ENCODE measurements at regions not wholly inside any gene's neighbourhood (a gene's known extent, or its start where the extent isn't known, plus 50 kb on each side); places are given as distances from the start of the nearest gene placed in this dataset.

DNA sequence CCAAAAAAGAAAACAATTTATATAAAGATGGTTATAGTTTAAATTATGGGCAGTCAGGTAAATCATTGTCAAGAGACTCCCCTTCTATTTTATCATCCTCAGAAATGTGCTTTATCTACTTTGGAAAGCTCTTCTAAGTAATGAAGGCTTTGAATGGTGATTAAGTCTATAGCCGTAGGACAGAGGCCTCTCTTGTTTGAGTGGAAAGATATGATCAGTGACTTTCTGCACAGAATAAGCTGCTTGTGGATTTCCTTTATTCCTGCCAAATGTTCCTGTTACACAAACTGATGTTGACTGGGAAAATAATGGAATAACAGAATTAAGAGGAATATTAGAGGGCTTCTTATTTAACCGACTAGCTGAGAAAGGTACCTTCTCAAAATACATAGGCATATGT is 174.6 kb upstream of the IVNS1ABP start:
- Histone ChIP-seq H3K27ac (ENCODE audit: extremely low read length, insufficient read depth, low read length) (no peak overlapping the region), H3K4me3 (replicated peaks in 1 of 3; ENCODE audit: insufficient read depth in 1 of 3, low read depth in 2 of 3, low read length in 3 of 3) (no peak overlapping the region), H2AFZ (ENCODE audit: low read length) (no peak overlapping the region), H3K9ac (ENCODE audit: insufficient read depth, low read depth, low read length) (no peak overlapping the region), H3K4me2 (ENCODE audit: low read depth, low read length) (no peak overlapping the region), H3K36me3 (replicated peaks in 1 of 2; ENCODE audit: control insufficient read depth in 1 of 2, insufficient read depth in 2 of 2, low read length in 2 of 2) (no peaks in the 10 kb centered on the region), H3K9me3 (ENCODE audit: low read length) (no peaks in the 10 kb centered on the region), H3K4me1 (ENCODE audit: insufficient read depth, low read length) (no peaks in the 10 kb centered on the region), H3K27me3 (ENCODE audit: control insufficient read depth in 1 of 2, insufficient read depth in 2 of 2, low read length in 2 of 2) (peaks cover 2 to 4% of the 10 kb centered on the region in 2 experiments; a peak in 2 of 5 replicates), H4K20me1 (ENCODE audit: insufficient read depth, low read length) (no peaks in the 10 kb centered on the region), H3K79me2 (ENCODE audit: insufficient read depth, low read length) (no peaks in the 10 kb centered on the region)
- ATAC-seq (no peak), DNase-seq (ENCODE audit: low spot score) (no peak), FAIRE-seq (no peak)
- POLR2A ChIA-PET: no interaction called here
- WGBS (ENCODE audit: low lambda C conversion rate): 53% methylated on average over 2 of the region's 2 CpGs
- intact Hi-C loops (cut with micrococcal nuclease; ENCODE audit: unreplicated experiment) (no loop called here), in situ Hi-C loops (cut with HindIII; ENCODE audit: extremely low pct_ligation_motif_present, low pct_unique_long_range_greater_than_20kb) (no loop called here)
- TF ChIP-seq ZNF615 (CRISPR knock-in tag; IDR thresholded peaks at IDR 0.05; ENCODE audit: borderline replicate concordance) (no peak), ZNF34 (CRISPR knock-in tag; IDR thresholded peaks at IDR 0.05; ENCODE audit: borderline replicate concordance) (no peak), ZNF850 (CRISPR knock-in tag; conservative IDR thresholded peaks at IDR 0.05) (no peak), TAF1 (CRISPR knock-in tag; IDR thresholded peaks at IDR 0.05) (no peak), ZNF484 (CRISPR knock-in tag; IDR thresholded peaks at IDR 0.05; ENCODE audit: borderline replicate concordance, low read depth) (no peak), ZFAT (CRISPR knock-in tag; conservative IDR thresholded peaks at IDR 0.05) (no peak), SIN3B (IDR thresholded peaks at IDR 0.05; ENCODE audit: low read length) (no peak), SNRNP70 (IDR thresholded peaks at IDR 0.05; ENCODE audit: low read depth, low read length) (no peak)
- TF ChIP-seq, protein P1, sequence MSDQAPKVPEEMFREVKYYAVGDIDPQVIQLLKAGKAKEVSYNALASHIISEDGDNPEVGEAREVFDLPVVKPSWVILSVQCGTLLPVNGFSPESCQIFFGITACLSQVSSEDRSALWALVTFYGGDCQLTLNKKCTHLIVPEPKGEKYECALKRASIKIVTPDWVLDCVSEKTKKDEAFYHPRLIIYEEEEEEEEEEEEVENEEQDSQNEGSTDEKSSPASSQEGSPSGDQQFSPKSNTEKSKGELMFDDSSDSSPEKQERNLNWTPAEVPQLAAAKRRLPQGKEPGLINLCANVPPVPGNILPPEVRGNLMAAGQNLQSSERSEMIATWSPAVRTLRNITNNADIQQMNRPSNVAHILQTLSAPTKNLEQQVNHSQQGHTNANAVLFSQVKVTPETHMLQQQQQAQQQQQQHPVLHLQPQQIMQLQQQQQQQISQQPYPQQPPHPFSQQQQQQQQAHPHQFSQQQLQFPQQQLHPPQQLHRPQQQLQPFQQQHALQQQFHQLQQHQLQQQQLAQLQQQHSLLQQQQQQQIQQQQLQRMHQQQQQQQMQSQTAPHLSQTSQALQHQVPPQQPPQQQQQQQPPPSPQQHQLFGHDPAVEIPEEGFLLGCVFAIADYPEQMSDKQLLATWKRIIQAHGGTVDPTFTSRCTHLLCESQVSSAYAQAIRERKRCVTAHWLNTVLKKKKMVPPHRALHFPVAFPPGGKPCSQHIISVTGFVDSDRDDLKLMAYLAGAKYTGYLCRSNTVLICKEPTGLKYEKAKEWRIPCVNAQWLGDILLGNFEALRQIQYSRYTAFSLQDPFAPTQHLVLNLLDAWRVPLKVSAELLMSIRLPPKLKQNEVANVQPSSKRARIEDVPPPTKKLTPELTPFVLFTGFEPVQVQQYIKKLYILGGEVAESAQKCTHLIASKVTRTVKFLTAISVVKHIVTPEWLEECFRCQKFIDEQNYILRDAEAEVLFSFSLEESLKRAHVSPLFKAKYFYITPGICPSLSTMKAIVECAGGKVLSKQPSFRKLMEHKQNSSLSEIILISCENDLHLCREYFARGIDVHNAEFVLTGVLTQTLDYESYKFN (CRISPR knock-in tag; conservative IDR thresholded peaks at IDR 0.05): no peak
- TF ChIP-seq, protein P2, sequence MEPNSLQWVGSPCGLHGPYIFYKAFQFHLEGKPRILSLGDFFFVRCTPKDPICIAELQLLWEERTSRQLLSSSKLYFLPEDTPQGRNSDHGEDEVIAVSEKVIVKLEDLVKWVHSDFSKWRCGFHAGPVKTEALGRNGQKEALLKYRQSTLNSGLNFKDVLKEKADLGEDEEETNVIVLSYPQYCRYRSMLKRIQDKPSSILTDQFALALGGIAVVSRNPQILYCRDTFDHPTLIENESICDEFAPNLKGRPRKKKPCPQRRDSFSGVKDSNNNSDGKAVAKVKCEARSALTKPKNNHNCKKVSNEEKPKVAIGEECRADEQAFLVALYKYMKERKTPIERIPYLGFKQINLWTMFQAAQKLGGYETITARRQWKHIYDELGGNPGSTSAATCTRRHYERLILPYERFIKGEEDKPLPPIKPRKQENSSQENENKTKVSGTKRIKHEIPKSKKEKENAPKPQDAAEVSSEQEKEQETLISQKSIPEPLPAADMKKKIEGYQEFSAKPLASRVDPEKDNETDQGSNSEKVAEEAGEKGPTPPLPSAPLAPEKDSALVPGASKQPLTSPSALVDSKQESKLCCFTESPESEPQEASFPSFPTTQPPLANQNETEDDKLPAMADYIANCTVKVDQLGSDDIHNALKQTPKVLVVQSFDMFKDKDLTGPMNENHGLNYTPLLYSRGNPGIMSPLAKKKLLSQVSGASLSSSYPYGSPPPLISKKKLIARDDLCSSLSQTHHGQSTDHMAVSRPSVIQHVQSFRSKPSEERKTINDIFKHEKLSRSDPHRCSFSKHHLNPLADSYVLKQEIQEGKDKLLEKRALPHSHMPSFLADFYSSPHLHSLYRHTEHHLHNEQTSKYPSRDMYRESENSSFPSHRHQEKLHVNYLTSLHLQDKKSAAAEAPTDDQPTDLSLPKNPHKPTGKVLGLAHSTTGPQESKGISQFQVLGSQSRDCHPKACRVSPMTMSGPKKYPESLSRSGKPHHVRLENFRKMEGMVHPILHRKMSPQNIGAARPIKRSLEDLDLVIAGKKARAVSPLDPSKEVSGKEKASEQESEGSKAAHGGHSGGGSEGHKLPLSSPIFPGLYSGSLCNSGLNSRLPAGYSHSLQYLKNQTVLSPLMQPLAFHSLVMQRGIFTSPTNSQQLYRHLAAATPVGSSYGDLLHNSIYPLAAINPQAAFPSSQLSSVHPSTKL (CRISPR knock-in tag; IDR thresholded peaks at IDR 0.05): no peak
- BruUV-seq (replicated peaks): no TSS peak
- CTCF ChIA-PET (ENCODE audit: low intra/inter-chr PET ratio, low total read pairs): no interaction called here
